HG02970 (cell line): ENCODE measurements at regions not wholly inside any gene's neighbourhood (a gene's known extent, or its start where the extent isn't known, plus 50 kb on each side); places are given as distances from the start of the nearest gene placed in this dataset.
"Not testable (repeated sequence)": the region's sequence is repeated elsewhere in the genome, so short reads cannot be mapped to it uniquely, and the experiment has no call there.

Source experiments
- ATAC-seq: cut with Tn5 transposase; IDR thresholded peaks from one replicate; pipeline ENCODE4 v1.9.1; 2021; ENCODE audit warnings: mild to moderate bottlenecking, moderate library complexity, moderate number of reproducible peaks; ENCODE audit not compliant: unreplicated experiment, low FRiP score

- no peak for ATAC-seq
Measured at GRCh38 chr11:106276126-106276525, 198.7 kb downstream of the AASDHPPT start.

GRCh38 chr11:106276859-106277436 is 199.5 kb downstream of the AASDHPPT start:
- ATAC-seq: no peak

- no peak for ATAC-seq
Measured at GRCh38 chr11:106277484-106277883, 200.0 kb downstream of the AASDHPPT start.

GRCh38 chr11:106278391-106278790 is 200.9 kb downstream of the AASDHPPT start:
- ATAC-seq: no peak

DNA sequence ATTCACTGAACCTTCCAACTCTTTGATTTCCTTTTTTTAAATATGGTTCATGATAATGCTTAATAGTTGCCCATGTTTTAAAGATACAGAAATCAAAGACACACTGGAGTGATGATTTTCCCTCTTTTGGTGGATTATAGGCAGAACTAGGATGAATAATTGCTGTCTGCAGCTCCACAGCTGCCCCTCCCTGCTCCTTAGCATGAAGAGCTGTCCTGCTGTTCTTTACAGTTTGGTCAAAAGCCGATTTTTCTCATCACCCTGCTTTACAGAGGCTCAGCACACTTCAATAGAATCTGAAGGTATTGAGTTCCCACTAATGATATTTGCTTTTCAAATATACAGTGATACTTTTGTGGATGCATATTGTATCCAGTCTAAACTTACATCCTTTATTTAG is 202.6 kb downstream of the AASDHPPT start:
- no peak for ATAC-seq

DNA sequence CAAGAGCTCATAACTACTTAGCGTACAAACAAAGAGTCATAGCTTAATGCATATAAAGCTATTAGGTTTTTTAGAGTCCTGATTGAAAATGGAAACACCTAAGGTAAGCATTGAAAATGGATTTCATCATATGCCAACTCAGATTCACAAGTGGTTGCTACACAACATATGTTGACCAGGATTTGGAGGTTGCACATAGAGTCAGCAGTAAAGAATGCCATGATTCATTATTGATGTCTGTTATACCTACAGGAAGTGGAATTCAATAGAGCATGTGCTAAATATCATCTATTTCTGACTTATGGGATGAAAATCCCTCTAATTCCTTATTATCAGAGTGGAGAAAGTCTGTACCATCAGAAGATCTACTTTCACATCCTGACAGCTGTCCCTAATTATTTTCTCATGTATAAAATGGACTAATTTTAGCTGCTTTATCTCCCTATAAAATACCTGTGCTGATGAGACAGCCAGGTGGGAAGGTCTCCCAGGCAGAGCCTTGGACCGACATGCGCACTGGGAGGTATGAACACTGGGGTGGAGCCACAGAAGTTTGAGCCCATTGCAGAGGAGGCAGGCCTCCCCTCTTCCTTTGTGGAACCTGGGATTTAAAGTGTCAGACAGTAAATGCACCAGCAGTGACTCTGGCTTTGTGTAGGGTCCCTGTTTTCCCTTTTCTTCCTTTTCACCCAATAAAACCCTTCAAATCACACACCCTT is 204.2 kb downstream of the AASDHPPT start:
- no peak for ATAC-seq

DNA sequence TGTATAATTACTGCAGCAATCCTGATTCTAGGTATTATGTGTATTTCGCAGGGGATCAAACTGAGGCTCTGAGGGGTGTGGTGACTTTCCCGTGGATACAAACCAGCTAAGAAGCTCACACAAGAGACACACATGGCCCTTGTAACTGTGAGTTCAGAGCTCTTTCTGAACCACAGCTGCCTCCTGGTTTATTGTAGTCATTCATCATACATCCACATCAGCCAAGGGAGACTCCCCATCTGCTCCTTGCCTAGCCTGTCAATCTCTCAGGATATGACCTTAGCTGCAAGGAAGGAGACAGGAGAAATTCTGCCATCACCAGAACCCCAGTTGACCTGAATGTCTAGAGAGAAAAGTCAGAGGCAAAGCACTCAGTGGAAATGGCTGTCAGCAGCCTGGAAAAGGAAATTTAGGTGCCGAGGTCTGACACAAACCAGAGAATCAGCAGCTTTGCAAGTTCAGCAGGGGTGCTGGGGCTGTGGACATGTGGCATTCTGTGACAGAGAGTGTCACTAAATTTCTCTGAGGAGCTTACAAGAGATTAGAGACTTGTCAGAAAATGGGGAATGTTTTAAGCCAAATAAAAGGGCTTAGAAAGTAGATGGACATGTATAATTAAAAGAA is 209.5 kb downstream of the AASDHPPT start:
- ATAC-seq: no peak

GRCh38 chr11:106288057-106288456 is 210.6 kb downstream of the AASDHPPT start:
- no peak for ATAC-seq

- no peak for ATAC-seq
Measured at GRCh38 chr11:106288822-106289387, 211.4 kb downstream of the AASDHPPT start.

DNA sequence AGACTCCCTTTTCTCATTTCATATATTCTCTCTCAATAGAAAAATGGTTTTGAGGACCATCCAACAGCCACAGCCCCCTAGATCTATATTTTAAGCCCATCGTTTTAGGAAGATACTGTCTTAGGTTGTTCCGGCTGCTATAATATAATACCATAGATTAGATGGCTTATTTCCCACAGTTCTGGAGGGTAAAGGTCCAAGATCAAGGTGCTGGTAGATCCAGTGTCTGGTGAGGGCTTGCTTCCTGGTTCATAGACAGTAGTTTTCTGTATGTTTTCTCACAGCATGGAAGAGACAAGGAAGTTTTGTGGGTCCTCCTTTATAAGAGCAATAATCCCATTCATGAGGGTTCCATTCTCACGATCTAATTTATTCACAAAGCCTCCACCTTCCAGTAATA is 215.1 kb downstream of the AASDHPPT start:
- no peak for ATAC-seq

DNA sequence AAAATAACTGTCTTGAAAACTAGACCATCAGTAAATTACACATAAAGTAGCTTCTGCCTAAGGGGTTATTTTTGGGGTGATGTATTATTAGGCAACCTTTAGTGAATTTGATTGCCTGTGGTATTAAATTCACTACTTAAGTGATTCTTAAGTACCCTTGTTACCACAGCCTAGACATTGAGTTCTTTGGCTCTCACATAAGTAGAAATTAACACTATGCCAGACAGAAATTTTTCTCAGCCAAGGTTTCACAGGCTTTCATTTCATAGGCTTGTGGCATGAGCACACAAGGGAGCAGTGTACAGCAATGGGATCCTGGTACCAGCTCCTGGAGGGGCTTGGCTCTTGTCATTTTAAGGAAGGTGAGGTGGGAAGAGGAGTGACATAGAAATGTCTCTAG is 218.5 kb downstream of the AASDHPPT start:
- ATAC-seq: no peak

- ATAC-seq: no peak
Measured at GRCh38 chr11:106302416-106302815, 225.0 kb downstream of the AASDHPPT start.

DNA sequence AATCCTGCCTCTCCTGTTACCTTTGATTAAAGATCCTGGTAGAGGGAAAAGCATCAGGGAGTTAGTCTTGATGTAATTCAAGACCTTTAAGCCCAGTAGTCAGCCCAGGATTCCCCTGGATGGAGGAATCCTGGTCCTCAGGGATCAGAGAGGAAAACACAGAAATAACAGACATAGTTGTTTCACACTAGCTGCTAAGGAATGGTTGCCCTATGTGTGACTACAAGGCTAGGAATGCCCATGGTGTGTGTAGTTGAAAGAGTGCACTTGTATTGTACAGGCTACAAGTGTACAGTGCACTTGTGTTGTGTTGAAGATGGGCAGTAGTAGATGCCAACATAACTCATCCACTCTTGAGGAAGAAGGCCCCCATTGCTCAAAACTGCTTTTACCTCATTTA is 226.8 kb downstream of the AASDHPPT start:
- no peak for ATAC-seq

DNA sequence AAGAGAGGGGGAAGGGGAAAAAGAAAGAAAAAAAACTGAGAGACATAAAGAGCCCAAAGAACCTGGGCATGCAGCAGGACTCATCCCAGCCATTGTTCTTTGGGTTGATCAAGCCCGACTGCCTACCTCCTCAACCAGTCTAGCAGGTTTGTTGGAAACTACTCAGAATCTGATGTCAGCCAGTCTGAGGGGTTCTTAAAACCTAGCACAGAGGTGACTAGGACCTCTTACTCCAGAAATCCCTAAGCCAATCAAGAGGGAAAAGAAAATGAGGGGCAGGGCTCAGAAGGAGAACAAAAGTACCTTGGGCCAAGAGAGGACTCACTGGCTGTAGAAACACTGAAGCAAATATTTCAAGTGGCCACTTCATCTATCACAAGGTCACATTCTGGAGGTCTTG is 228.0 kb downstream of the AASDHPPT start:
- ATAC-seq: no peak

DNA sequence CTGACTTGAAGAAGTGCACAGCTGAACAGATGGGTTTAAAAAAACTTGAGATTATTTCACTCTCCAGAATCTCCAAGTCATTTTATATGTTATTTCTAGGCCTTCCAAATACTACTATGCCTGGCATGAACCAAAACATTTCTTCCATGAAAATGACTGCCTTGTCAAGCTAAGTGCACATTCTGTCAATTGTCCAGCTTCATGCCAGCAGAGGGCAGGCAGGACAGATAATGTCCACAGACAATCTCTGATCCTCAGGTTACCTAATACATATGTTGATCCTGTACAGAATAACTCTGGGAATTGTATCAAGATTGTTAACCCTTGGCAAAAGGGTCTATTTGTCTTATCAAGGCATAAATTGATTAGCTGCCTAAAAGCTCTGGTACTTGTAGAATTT is 229.5 kb downstream of the AASDHPPT start:
- ATAC-seq: no peak

GRCh38 chr11:106309070-106309684 is 231.7 kb downstream of the AASDHPPT start:
- ATAC-seq: no peak

DNA sequence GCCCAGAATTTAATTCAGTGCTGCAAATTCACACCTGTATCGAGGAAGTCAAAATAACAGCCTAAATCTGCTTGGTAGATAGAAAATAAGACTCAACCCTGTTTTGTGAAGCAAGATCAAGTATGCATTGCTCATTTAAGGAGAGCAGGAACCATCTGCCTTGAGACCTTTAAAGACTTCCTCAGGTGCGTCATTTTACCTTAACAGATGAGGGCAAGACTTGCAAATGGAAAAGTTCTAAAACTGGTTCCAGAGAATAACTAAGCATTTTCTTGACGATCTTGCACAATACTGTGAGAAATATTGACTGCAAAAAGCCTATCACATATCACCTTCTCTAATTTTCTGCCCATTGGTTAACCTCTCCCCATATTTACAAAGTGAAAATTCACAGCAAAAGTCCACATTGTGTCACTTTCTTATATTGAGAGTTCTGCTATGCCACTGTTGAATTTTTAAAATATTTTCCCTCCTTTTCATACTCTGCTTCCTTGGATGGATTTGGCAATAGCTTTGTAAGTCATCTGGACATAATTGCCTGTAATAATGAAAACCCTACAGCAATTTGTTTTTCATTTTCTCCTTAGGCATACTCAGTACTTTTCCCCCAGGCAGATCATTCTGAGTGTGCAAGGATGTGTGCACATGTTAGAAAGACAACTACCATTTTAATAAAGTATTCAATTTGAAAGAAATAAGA is 234.2 kb downstream of the AASDHPPT start:
- no peak for ATAC-seq

GRCh38 chr11:106317208-106317773 is 239.8 kb downstream of the AASDHPPT start:
- not testable (repeated sequence) for ATAC-seq

DNA sequence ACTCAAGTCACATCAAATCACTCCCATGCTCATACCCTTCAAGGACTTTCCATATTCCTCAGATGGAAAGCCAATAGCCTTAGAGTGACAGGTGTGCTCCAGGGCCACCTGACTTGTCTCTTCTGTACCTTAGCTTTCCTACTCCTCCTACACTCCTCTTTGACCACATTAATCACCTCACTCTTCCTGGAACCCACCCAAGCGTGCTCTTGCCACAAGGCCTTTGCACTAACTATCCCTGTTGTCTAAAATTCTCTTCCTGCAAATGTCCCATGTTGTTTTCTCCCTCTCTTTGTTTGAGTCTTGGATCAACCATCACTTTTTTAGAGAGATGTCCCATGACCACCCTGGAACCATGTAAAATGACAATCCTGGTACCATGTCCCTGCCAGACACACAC is 244.1 kb downstream of the AASDHPPT start:
- no peak for ATAC-seq

GRCh38 chr11:106322106-106322505 is 244.6 kb downstream of the AASDHPPT start:
- ATAC-seq: no peak
